H9 (cell line): ENCODE measurements at regions not wholly inside any gene's neighbourhood (a gene's known extent, or its start where the extent isn't known, plus 50 kb on each side); places are given as distances from the start of the nearest gene placed in this dataset.

Experiments used
- DNase-seq: peaks from one replicate; pipeline ENCODE4 v3.0.0-alpha.2; 2017
- H2AFZ ChIP-seq: one replicate; pipeline ENCODE4 v1.6.1; 2013; ENCODE audit warnings: mild to moderate bottlenecking, low read length, control low read depth, moderate library complexity
- H2AK5ac ChIP-seq: 2 replicates; pipeline ENCODE4 v1.6.1; 2013; ENCODE audit warnings: low read length, control low read depth, mixed read lengths; ENCODE audit not compliant: insufficient read length
- H2BK120ac ChIP-seq: one replicate; pipeline ENCODE4 v1.6.1; 2013; ENCODE audit warnings: low read depth, mild to moderate bottlenecking, low read length, control low read depth, inconsistent platforms; ENCODE audit not compliant: poor library complexity, severe bottlenecking
- H2BK12ac ChIP-seq: 2 replicates; pipeline ENCODE4 v1.6.1; 2013; ENCODE audit warnings: low read length, control low read depth, mixed read lengths, low read depth; ENCODE audit not compliant: insufficient read length
- H2BK15ac ChIP-seq: 2 replicates; pipeline ENCODE4 v1.6.1; 2013; ENCODE audit warnings: low read depth, low read length, control low read depth
- H2BK20ac ChIP-seq: one replicate; pipeline ENCODE4 v1.6.1; 2013; ENCODE audit warnings: low read depth, mild to moderate bottlenecking, low read length, control low read depth, inconsistent platforms; ENCODE audit not compliant: poor library complexity, severe bottlenecking
- H2BK5ac ChIP-seq: 2 replicates; pipeline ENCODE4 v1.6.1; 2013; ENCODE audit warnings: low read length, control low read depth, mixed read lengths; ENCODE audit not compliant: insufficient read length
- H3K14ac ChIP-seq: 2 replicates; pipeline ENCODE4 v1.6.1; 2013; ENCODE audit warnings: low read length, control low read depth; ENCODE audit not compliant: insufficient read depth
- H3K18ac ChIP-seq: 2 replicates; pipeline ENCODE4 v1.6.1; 2013; ENCODE audit warnings: low read depth, mild to moderate bottlenecking, mixed read lengths, low read length, control low read depth; ENCODE audit not compliant: insufficient read length
- H3K23ac ChIP-seq: 2 replicates; pipeline ENCODE4 v1.6.1; 2013; ENCODE audit warnings: low read length, control low read depth, mixed read lengths, low read depth; ENCODE audit not compliant: insufficient read length
- H3K23me2 ChIP-seq: 2 replicates; pipeline ENCODE4 v1.6.1; 2013; ENCODE audit warnings: low read depth, mild to moderate bottlenecking, mixed read lengths, low read length, control low read depth; ENCODE audit not compliant: insufficient read length, poor library complexity, severe bottlenecking
- H3K27ac ChIP-seq: 2 replicates; pipeline ENCODE4 v1.5.1; 2013; ENCODE audit warnings: low read length, control low read depth, mixed read lengths, low read depth; ENCODE audit not compliant: insufficient read length
- H3K27me3 ChIP-seq: 2 replicates; pipeline ENCODE4 v1.6.1; 2013; ENCODE audit warnings: low read length, control low read depth, inconsistent platforms; ENCODE audit not compliant: insufficient read depth
- H3K4ac ChIP-seq: 2 replicates; pipeline ENCODE4 v1.6.1; 2013; ENCODE audit warnings: low read depth, mild to moderate bottlenecking, control low read depth, inconsistent platforms, low read length, moderate library complexity
- H3K4me1 ChIP-seq: 2 replicates; pipeline ENCODE4 v1.6.1; 2013; ENCODE audit warnings: low read length, control low read depth, inconsistent platforms; ENCODE audit not compliant: insufficient read depth
- H3K4me2 ChIP-seq: 2 replicates; pipeline ENCODE4 v1.6.1; 2013; ENCODE audit warnings: low read length, control low read depth, mixed read lengths; ENCODE audit not compliant: insufficient read length, insufficient read depth
- H3K56ac ChIP-seq: 2 replicates; pipeline ENCODE4 v1.6.1; 2013; ENCODE audit warnings: low read depth, mild to moderate bottlenecking, mixed read lengths, low read length, control low read depth; ENCODE audit not compliant: insufficient read length
- H3K79me1 ChIP-seq: 2 replicates; pipeline ENCODE4 v1.6.1; 2013; ENCODE audit warnings: low read depth, mild to moderate bottlenecking, moderate library complexity, low read length, control low read depth, inconsistent platforms; ENCODE audit not compliant: insufficient read depth, poor library complexity, severe bottlenecking
- H3K79me2 ChIP-seq: 2 replicates; pipeline ENCODE4 v1.6.1; 2013; ENCODE audit warnings: low read length, control low read depth, inconsistent platforms; ENCODE audit not compliant: insufficient read depth
- H3K9ac ChIP-seq: 2 replicates; pipeline ENCODE4 v1.6.1; 2013; ENCODE audit warnings: low read length, control low read depth, mixed read lengths; ENCODE audit not compliant: insufficient read length; ENCODE audit errors: extremely low read depth
- H3K9me3 ChIP-seq: one replicate; pipeline ENCODE4 v1.6.1; 2013; ENCODE audit warnings: low read depth, low read length, inconsistent platforms; ENCODE audit not compliant: control insufficient read depth
- H3T11ph ChIP-seq: one replicate; pipeline ENCODE4 v1.6.1; 2013; ENCODE audit warnings: mild to moderate bottlenecking, low read length, control low read depth, inconsistent platforms
- H4K20me1 ChIP-seq: one replicate; pipeline ENCODE4 v1.6.1; 2013; ENCODE audit not compliant: control insufficient read depth, insufficient read length, insufficient read depth
- H4K5ac ChIP-seq: 2 replicates; pipeline ENCODE4 v1.6.1; 2013; ENCODE audit warnings: low read depth, mild to moderate bottlenecking, mixed read lengths, low read length, control low read depth; ENCODE audit not compliant: insufficient read length
- H4K8ac ChIP-seq: replicated peaks from 2 replicates; pipeline ENCODE4 v1.6.1; 2013; ENCODE audit warnings: low read length, control low read depth, mixed read lengths, low read depth; ENCODE audit not compliant: insufficient read length
- H4K91ac ChIP-seq: 2 replicates; pipeline ENCODE4 v1.6.1; 2013; ENCODE audit warnings: low read depth, mild to moderate bottlenecking, moderate library complexity, mixed read lengths, low read length, control low read depth; ENCODE audit not compliant: insufficient read length
- H3K27ac Mint-ChIP-seq, 3 experiments: 2 replicates in 2 of 3; 3 replicates in 1 of 3; pipeline ENCODE4 v1.8.0; 2020 to 2021; ENCODE audit warnings: mixed read lengths in 3 of 3, mild to moderate bottlenecking in 1 of 3, moderate library complexity in 1 of 3
- H3K27me3 Mint-ChIP-seq: 2 replicates; pipeline ENCODE4 v1.8.0; 2021; ENCODE audit warnings: low read depth, mild to moderate bottlenecking, moderate library complexity, mixed read lengths
- H3K36me3 Mint-ChIP-seq, 3 experiments: 2 replicates in 2 of 3; 3 replicates in 1 of 3; pipeline ENCODE4 v1.8.0; 2020 to 2021; ENCODE audit warnings: low read depth in 3 of 3, mixed read lengths in 3 of 3; ENCODE audit not compliant: insufficient read depth in 1 of 3
- H3K4me1 Mint-ChIP-seq, 2 experiments: 2 replicates each; pipeline ENCODE4 v1.8.0; 2020; ENCODE audit warnings: mixed read lengths in 2 of 2
- H3K4me3 Mint-ChIP-seq, 2 experiments: 2 replicates in 1 of 2; 3 replicates in 1 of 2; pipeline ENCODE4 v1.8.0; 2020 to 2021; ENCODE audit warnings: mild to moderate bottlenecking in 2 of 2, mixed read lengths in 2 of 2, moderate library complexity in 1 of 2
- H3K9me3 Mint-ChIP-seq, 2 experiments: 2 replicates in 1 of 2; 3 replicates in 1 of 2; pipeline ENCODE4 v1.8.0; 2020; ENCODE audit warnings: mild to moderate bottlenecking in 2 of 2, mixed read lengths in 2 of 2, moderate library complexity in 1 of 2
- CTCF ChIP-seq: fragments of 200-600 bp; sonication (generic); conservative IDR thresholded peaks from 3 replicates; pipeline ENCODE4 v1.8.0; 2021; ENCODE audit warnings: antibody characterized with exemption, mild to moderate bottlenecking
- WGBS: extraction: QIAGEN DNeasy Blood & Tissue Kit; methylation state at CpG from one replicate; pipeline ENCODE4 v1.1.7; 2013; ENCODE audit warnings: missing lambda C conversion rate, low lambda C conversion rate, mixed read lengths; ENCODE audit not compliant: insufficient read length; ENCODE audit errors: extremely low coverage; 5-methylcytosine and 5-hydroxymethylcytosine counted together

GRCh38 chr3:181618260-181618659 is 93.5 kb upstream of the SOX2 start:
- Histone ChIP-seq H2AFZ (no peak overlapping the region), H4K20me1 (no peaks in the 10 kb centered on the region), H2BK120ac (no peak overlapping the region), H3K18ac (no peak overlapping the region), H3K4me1 (0 out of 2 replicates have a peak, but pooled peaks cover 1% of the 10 kb centered on the region), H3K27ac (no peak overlapping the region), H3T11ph (no peak overlapping the region), H2BK12ac (no peak overlapping the region), H2BK5ac (no peak overlapping the region), H4K5ac (no peak overlapping the region), H2AK5ac (no peak overlapping the region), H3K9ac (no peak overlapping the region), H3K56ac (no peak overlapping the region), H3K79me2 (no peaks in the 10 kb centered on the region), H3K9me3 (no peaks in the 10 kb centered on the region), H3K4ac (no peak overlapping the region), H2BK15ac (no peak overlapping the region), H3K14ac (no peak overlapping the region), H2BK20ac (no peak overlapping the region), H3K27me3 (no peaks in the 10 kb centered on the region), H4K8ac (no peak overlapping the region), H3K23ac (no peak overlapping the region), H4K91ac (no peak overlapping the region), H3K4me2 (no peak overlapping the region), H3K79me1 (no peaks in the 10 kb centered on the region), H3K23me2 (no peaks in the 10 kb centered on the region)
- no peak for DNase-seq
- Mint-ChIP-seq H3K9me3 (no peaks in the 10 kb centered on the region), H3K4me3 (no peak overlapping the region), H3K27me3 (no peaks in the 10 kb centered on the region), H3K36me3 (no peaks in the 10 kb centered on the region), H3K4me1 (peaks cover 12 to 17% of the 10 kb centered on the region in 2 experiments), H3K27ac (no peak overlapping the region)
- no CpG with 5 or more reads among the region's 1 CpG for WGBS
- TF ChIP-seq CTCF: no peak
